ENCODE measurements at regions not wholly inside any gene's neighbourhood (a gene's known extent, or its start where the extent isn't known, plus 50 kb on each side); places are given as distances from the start of the nearest gene placed in this dataset.
"Not testable (repeated sequence)": the region's sequence is repeated elsewhere in the genome, so short reads cannot be mapped to it uniquely, and the experiment has no call there.

DNA sequence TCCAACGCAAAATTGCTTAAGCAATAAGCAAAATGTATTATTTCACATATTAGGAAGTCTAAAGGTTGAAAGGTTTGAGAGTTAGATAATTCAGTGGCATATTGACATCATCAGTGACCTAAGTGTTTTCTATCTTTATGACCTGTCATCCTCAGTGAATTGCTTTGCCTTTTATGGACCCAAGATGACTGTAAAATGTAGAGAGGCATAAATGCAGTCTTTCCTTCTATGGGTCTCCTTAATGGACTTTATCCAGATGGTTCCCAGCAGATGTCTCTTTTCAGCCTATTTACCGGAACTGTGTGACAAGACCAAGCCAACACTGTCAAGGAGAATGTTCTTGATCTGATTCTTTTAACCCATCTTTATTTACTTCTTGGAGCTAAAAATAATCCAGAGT is 615.8 kb downstream of the TTLL7 start:
- DNase-seq (ENCODE audit: low read depth) = not testable (repeated sequence)

DNA sequence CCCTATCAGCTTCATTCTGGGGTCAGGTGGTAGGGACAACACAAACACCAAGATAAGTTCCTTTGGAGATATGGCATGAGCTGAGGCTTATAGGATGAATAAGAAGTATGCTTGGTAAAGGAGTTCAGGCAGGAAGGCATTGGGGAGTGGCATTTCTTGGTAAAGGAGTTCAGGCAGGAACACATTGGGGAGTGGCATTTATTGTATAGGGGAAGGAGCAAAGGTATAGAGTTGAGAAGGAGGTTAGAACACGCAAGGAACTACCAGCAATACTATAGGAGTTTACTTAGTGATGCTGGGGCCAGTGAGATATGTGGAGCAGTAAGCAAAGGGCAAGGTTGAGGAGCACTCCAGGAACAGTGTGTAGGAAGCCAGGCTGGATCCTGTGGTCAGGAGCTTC is 625.9 kb downstream of the TTLL7 start:
- not testable (repeated sequence) for DNase-seq (ENCODE audit: low read depth)

GRCh38 chr1:83369853-83370252 is 629.1 kb downstream of the TTLL7 start:
- DNase-seq (ENCODE audit: low read depth) = not testable (repeated sequence)

DNA sequence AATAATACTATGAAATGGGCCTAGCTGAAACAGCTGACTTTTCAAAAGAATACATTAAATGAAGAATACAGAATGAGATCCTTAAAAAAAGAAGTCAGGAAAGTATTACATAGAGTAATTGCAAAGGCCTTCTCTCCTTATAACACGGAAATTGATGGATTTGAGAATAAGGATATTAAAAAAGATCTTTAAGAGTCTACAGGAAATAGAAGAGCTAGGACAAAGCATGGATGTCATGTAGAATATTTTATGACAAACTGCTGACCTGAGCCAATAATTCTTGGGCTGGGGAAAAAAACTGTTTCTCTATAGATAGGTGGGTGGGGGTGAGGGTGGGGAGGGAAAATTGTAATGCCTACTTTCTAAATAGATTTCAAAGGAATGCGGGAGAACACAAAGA is 633.6 kb downstream of the TTLL7 start:
- not testable (repeated sequence) for DNase-seq (ENCODE audit: low read depth)

DNA sequence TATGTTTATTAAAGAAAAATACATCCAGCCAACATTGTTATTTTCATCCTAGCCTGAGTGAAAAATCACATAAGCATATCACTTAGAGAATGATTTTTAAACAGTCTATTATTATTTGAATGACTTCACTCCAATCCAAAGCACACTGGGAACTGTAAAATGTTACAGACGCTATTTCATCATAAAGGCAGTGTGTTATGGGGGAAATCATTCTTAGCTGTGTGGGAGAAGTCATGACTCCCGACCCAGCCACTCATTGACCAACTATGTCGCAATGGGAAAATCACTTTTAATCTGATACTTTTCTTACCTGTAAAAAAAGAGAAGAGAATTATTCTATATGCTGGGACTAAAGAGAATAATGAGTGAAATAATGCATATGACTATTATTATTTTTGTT is 653.6 kb downstream of the TTLL7 start:
- DNase-seq (ENCODE audit: low read depth) = not testable (repeated sequence)

DNA sequence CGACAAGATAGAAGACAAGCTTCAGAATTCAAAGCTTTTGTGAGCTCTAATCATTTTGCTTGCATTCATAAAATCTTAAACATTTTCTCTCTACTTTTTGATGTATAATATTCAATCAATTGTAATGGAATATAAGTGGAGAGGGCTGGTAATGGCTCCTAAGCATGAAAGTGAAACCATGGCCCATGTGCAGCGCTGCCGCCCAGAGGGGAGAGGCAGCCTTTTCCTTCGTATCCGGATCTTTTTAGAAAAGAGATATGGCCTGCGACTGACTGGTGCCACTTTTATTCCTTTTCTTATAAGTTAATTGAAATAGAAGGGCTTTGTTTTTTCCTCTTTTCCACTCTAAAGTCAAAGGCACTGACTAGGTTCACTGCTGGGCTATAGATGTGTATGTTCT is 655.2 kb downstream of the TTLL7 start:
- not testable (repeated sequence) for DNase-seq (ENCODE audit: low read depth)

DNA sequence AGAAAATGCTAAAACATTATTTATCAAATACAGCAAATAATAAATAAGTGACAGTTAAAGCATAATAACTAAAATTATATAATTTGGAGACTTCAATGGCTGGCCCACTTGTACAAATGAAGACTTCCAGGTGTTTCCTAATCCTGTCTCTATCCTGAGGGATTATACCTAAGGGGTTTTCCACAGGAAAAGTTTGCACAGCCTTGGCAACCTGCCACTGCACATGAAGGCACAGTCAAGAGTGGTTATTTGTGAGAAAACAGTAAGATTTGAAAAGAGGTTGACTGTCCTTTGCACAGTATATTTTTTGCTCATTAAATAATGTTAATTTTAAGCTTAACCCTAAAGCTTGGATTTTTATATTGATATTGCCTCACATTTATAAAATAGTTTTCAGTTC is 655.9 kb downstream of the TTLL7 start:
- not testable (repeated sequence) for DNase-seq (ENCODE audit: low read depth)

DNA sequence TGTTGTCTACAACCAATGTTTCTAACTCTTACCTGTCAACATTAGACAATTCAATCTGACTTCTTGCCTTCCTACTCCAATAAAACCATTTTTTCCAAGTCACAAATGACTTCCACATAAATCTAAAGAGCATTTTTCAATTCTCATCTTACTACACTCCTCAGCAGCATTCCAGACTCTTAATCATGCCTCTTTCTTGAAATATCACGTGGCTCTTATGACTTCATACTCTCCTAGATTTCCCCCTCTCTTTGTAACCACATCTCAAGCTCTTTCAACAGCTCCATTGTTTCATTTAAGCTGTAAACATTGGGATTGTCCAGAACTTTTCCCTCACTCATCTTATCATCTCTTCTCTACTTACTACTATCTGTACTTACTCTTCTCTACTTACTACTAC is 666.6 kb downstream of the TTLL7 start:
- not testable (repeated sequence) for DNase-seq (ENCODE audit: low read depth)

DNA sequence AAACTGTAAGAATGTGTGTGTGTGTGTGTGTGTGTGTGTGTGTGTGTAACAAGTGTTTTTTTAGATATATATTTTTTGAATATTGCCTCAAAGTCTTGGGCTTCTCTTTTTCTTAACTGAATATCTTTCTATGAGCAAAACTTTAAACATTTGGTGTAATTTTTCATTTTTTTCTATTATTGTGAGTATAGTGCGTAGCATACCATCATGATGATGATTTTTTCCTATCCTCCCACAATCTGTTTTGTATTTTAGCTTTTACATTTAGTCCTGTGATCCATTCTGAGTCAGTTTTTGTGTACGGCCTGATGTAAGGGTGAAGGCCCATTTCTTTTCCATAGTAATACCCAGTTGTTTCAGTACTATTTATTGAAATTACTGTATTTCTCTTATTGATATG is 680.6 kb downstream of the TTLL7 start:
- DNase-seq (ENCODE audit: low read depth) = no peak

DNA sequence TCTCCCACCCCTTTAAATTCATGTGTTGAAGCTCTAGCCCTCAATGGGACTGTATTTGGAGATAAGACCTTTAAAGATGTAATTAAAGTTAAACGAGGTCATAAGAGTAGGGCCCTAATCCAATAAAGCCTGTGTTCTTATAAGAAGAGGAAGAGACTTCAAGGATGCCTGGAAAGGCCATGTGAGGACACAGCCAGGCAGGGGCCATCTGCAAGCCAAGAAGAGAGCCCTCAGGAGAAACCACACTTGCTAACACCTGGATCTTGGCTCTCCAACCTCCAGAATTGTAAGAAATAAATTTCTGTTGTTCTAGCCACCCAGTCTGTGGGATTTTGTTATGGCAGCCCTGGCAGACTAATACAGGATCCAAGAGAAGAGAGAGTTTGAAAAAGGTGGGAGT is 683.5 kb downstream of the TTLL7 start:
- DNase-seq (ENCODE audit: low read depth) = not testable (repeated sequence)

DNA sequence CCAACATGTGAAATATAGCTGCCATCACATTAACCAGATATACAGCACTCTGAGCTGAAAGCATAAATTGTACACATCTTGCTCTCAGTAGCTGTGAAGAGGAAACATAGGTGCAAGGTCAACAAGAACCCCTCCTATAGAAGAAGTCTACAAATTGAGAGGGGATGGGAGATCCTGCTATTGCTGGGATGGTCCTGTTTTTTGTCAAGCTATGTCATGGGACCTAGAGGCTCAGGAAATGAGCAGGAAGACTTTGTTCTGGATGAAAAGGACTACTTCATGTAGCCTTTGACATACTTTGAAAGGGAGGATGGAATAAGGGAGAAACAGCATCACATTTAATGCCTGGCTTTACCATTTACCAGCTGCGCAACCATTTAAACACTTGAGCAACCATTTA is 688.8 kb downstream of the TTLL7 start:
- not testable (repeated sequence) for DNase-seq (ENCODE audit: low read depth)

- not testable (repeated sequence) for DNase-seq (ENCODE audit: low read depth)
These were observed 689.9 kb downstream of the TTLL7 start for GRCh38 chr1:83309035-83309434.

DNA sequence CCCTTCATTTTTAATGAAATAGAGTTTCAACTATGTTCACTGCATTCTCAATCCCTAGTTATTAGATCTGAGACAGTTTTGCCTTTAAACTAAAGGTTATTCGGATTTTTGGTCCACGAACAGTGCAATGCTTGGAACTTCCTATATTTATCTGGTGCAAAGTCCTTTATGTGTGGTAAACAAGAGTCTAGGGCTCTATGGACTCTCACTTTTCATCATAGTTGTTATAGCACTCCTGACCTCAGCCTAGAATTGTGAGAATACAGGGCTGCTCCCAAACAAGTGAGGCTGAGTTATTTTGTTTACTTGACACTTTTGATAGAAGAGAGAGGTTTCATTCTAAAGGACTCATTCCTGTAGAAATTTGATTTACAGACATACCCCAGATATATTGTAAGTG is 692.1 kb downstream of the TTLL7 start:
- DNase-seq (ENCODE audit: low read depth) = not testable (repeated sequence)

GRCh38 chr1:83295594-83295993 is 703.3 kb downstream of the TTLL7 start:
- DNase-seq (ENCODE audit: low read depth) = not testable (repeated sequence)

GRCh38 chr1:83287391-83287790 is 711.5 kb downstream of the TTLL7 start:
- not testable (repeated sequence) for DNase-seq (ENCODE audit: low read depth)

GRCh38 chr1:83274656-83275055 is 724.3 kb downstream of the TTLL7 start:
- not testable (repeated sequence) for DNase-seq (ENCODE audit: low read depth)

DNA sequence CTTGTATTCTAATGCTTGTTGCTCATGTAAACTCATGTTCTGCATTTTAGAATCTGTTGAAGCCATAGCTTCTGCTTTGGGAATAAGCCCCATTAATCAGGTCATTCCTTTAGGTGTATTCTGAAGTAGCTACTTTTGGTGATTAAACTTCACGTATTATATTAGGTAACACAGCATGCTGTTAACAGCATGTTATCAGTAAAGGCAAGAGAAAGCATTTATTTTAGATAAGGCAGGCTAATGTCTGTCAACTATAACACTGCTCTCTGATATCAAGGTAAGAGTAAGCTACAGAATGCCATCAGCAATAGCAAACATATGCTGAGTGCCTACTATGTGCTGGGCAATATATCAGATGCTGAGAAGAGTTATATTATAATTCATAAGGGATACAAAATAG is 726.4 kb downstream of the TTLL7 start:
- DNase-seq (ENCODE audit: low read depth) = not testable (repeated sequence)

DNA sequence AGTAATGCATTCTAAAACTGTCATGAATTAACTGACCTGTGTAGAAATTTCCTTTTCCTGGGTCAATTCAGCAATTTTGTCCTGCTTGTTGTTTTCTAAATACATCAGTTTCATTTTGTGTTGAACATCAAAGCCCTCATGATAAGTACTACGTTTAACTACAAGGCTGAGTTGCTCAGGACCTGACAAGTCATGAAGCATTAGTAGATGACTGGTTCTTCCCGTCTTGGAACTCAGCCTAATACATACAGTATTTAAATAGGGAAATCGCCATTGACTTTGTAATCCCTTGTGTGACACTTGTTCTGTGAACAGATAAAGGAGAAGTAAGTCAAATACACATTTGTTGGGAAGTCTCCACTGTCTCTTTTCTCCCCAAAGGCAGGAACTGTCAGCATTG is 727.1 kb downstream of the TTLL7 start:
- DNase-seq (ENCODE audit: low read depth) = not testable (repeated sequence)

- DNase-seq (ENCODE audit: low read depth) = not testable (repeated sequence)
These were observed 728.1 kb downstream of the TTLL7 start for GRCh38 chr1:83270801-83271200.

GRCh38 chr1:83263808-83264207 is 735.1 kb downstream of the TTLL7 start:
- DNase-seq (ENCODE audit: low read depth) = not testable (repeated sequence)

DNA sequence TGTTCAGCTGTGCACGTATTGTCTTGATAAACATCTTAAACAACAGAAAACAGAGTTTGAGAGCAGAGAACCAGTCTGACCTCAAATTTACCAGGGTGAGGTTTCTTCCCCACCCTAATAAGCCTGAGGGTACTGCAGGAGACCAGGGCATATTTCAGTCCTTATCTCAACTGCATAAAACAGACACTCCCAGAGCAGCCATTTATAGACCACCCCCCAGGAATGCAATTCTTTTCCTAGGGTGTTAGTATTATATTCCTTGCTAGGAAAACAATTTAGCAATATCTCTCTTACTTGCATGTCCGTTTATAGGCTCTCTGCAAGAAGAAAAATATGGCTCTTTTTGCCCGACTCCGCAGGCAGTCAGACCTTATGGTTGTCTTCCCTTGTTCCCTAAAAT is 747.2 kb downstream of the TTLL7 start:
- not testable (repeated sequence) for DNase-seq (ENCODE audit: low read depth)

- not testable (repeated sequence) for DNase-seq (ENCODE audit: low read depth)
These were observed 752.2 kb downstream of the TTLL7 start for GRCh38 chr1:83246780-83247179.

DNA sequence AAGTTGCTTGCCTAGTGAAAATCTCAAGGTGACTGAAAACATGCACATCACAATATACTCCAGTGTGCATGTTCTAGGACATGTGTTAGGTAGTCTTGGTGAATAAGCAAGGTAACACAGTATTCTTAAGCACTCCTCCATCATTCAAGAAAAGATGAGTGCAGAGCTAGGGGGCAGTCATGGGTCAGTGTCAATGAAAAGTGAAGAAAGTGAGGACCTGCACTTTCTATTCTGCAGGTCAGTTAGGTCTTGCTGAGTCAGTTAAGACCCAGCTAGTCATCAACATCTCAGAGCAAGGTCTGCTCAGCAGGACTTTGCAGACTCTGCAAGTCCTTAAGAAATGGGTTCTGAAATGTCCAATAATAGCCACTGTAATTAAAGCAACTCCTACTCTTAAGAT is 754.1 kb downstream of the TTLL7 start:
- DNase-seq (ENCODE audit: low read depth) = not testable (repeated sequence)

DNA sequence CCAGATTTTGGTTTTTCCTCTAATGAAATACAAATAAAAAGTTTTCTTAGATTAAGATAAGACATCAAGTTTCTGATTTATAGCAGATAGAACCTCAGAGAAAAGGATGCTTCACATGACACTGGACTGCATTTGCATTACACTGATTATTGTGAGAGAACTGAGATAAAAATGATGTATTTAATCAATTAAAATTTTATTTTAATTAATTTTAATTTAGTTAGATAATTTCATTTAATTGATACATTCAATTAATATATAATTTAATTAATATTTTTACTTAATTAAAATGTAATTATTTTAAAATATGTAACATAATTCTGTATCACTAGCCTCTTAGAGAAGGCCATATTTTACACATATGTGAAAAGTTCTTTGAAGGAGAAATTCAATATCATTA is 759.4 kb downstream of the TTLL7 start:
- not testable (repeated sequence) for DNase-seq (ENCODE audit: low read depth)

- DNase-seq (ENCODE audit: low read depth) = not testable (repeated sequence)
These were observed 760.3 kb downstream of the TTLL7 start for GRCh38 chr1:83238654-83239053.

Data from HS-27A (cell line).